ENCODE measurements at regions not wholly inside any gene's neighbourhood (a gene's known extent, or its start where the extent isn't known, plus 50 kb on each side); places are given as distances from the start of the nearest gene placed in this dataset.

GRCh38 chr16:65917466-65917865 is 449.0 kb upstream of the CDH5 start:
- Histone ChIP-seq H3K9me3 (ENCODE audit: control insufficient read depth, low read length) (no peaks in the 10 kb centered on the region), H3K4me3 (ENCODE audit: low read length) (no peak overlapping the region), H3K4me1 (ENCODE audit: control insufficient read depth, insufficient read depth, low read length) (no peaks in the 10 kb centered on the region), H3K27ac (ENCODE audit: low read length) (no peak overlapping the region), H3K27me3 (ENCODE audit: control insufficient read depth, insufficient read depth) (no peaks in the 10 kb centered on the region)
- DNase-seq: no peak
- no peak for ATAC-seq
- intact Hi-C loops (cut with DNase I): no loop called here
- 67% methylated on average over 2 of the region's 2 CpGs for WGBS

- WGBS: 48% methylated on average over 4 of the region's 4 CpGs
- no peak for ATAC-seq
- no peak overlapping the region for H3K27ac ChIP-seq (ENCODE audit: low read length)
These were observed 449.5 kb upstream of the CDH5 start for GRCh38 chr16:65916995-65917394.

GRCh38 chr16:65910291-65910690 is 456.2 kb upstream of the CDH5 start:
- intact Hi-C loops (cut with DNase I): no loop called here
- Histone ChIP-seq H3K4me3 (ENCODE audit: low read length) (no peak overlapping the region), H3K9me3 (ENCODE audit: control insufficient read depth, low read length) (no peaks in the 10 kb centered on the region), H3K27me3 (ENCODE audit: control insufficient read depth, insufficient read depth) (no peaks in the 10 kb centered on the region), H3K27ac (ENCODE audit: low read length) (no peak overlapping the region), H3K4me1 (ENCODE audit: control insufficient read depth, insufficient read depth, low read length) (no peaks in the 10 kb centered on the region)
- ATAC-seq (no peak), DNase-seq (no peak)
- WGBS: 80% methylated on average over 5 of the region's 5 CpGs

More at GRCh38 chr16:65916995-65917394, 449.5 kb upstream of the CDH5 start:
- no peak for DNase-seq
- no peak overlapping the region for H3K4me3 ChIP-seq (ENCODE audit: low read length)
- no peaks in the 10 kb centered on the region for H3K27me3 ChIP-seq (ENCODE audit: control insufficient read depth, insufficient read depth)
- H3K4me1 ChIP-seq (ENCODE audit: control insufficient read depth, insufficient read depth, low read length): no peaks in the 10 kb centered on the region
- H3K9me3 ChIP-seq (ENCODE audit: control insufficient read depth, low read length): no peaks in the 10 kb centered on the region
- intact Hi-C loops (cut with DNase I): no loop called here

GRCh38 chr16:65909310-65910050 is 457.0 kb upstream of the CDH5 start:
- no peak for DNase-seq
- Histone ChIP-seq H3K4me3 (ENCODE audit: low read length) (no peak overlapping the region), H3K27ac (ENCODE audit: low read length) (no peak overlapping the region), H3K27me3 (ENCODE audit: control insufficient read depth, insufficient read depth) (no peaks in the 10 kb centered on the region), H3K4me1 (ENCODE audit: control insufficient read depth, insufficient read depth, low read length) (no peaks in the 10 kb centered on the region), H3K9me3 (ENCODE audit: control insufficient read depth, low read length) (no peaks in the 10 kb centered on the region)
- no peak for ATAC-seq
- intact Hi-C loops (cut with DNase I): no loop called here
- WGBS: 61% methylated on average over 7 of the region's 7 CpGs

GRCh38 chr16:65908568-65908967 is 457.9 kb upstream of the CDH5 start:
- no peak overlapping the region for H3K4me3 ChIP-seq (ENCODE audit: low read length)
- 74% methylated on average over 3 of the region's 3 CpGs for WGBS
- no peaks in the 10 kb centered on the region for H3K27me3 ChIP-seq (ENCODE audit: control insufficient read depth, insufficient read depth)
- no peak overlapping the region for H3K27ac ChIP-seq (ENCODE audit: low read length)
- no peaks in the 10 kb centered on the region for H3K4me1 ChIP-seq (ENCODE audit: control insufficient read depth, insufficient read depth, low read length)
- no peak for DNase-seq
- H3K9me3 ChIP-seq (ENCODE audit: control insufficient read depth, low read length): no peaks in the 10 kb centered on the region
- ATAC-seq: no peak
- intact Hi-C loops (cut with DNase I): no loop called here

GRCh38 chr16:65905331-65905730 is 461.2 kb upstream of the CDH5 start:
- H3K4me1 ChIP-seq (ENCODE audit: control insufficient read depth, insufficient read depth, low read length): no peaks in the 10 kb centered on the region
- WGBS: 81% methylated on average over 3 of the region's 3 CpGs
- H3K27me3 ChIP-seq (ENCODE audit: control insufficient read depth, insufficient read depth): no peaks in the 10 kb centered on the region
- H3K27ac ChIP-seq (ENCODE audit: low read length): no peak overlapping the region
- intact Hi-C loops (cut with DNase I): no loop called here
- H3K4me3 ChIP-seq (ENCODE audit: low read length): no peak overlapping the region
- no peak for ATAC-seq
- no peaks in the 10 kb centered on the region for H3K9me3 ChIP-seq (ENCODE audit: control insufficient read depth, low read length)
- DNase-seq: no peak

- ATAC-seq (no peak), DNase-seq (no peak)
- no peaks in the 10 kb centered on the region for H3K9me3 ChIP-seq (ENCODE audit: control insufficient read depth, low read length)
- 82% methylated on average over 6 of the region's 6 CpGs for WGBS
- intact Hi-C loops (cut with DNase I): no loop called here
- H3K4me1 ChIP-seq (ENCODE audit: control insufficient read depth, insufficient read depth, low read length): no peaks in the 10 kb centered on the region
- no peak overlapping the region for H3K4me3 ChIP-seq (ENCODE audit: low read length)
- H3K27me3 ChIP-seq (ENCODE audit: control insufficient read depth, insufficient read depth): no peaks in the 10 kb centered on the region
- H3K27ac ChIP-seq (ENCODE audit: low read length): no peak overlapping the region
These were observed 469.9 kb upstream of the CDH5 start for GRCh38 chr16:65896448-65897153.

GRCh38 chr16:65895906-65896305 is 470.6 kb upstream of the CDH5 start:
- 96% methylated on average over 1 of the region's 1 CpG for WGBS
- H3K27me3 ChIP-seq (ENCODE audit: control insufficient read depth, insufficient read depth): no peaks in the 10 kb centered on the region
- no peak for ATAC-seq

GRCh38 chr16:65895486-65895885 is 471.0 kb upstream of the CDH5 start:
- Histone ChIP-seq H3K27ac (ENCODE audit: low read length) (no peak overlapping the region), H3K4me1 (ENCODE audit: control insufficient read depth, insufficient read depth, low read length) (no peaks in the 10 kb centered on the region), H3K27me3 (ENCODE audit: control insufficient read depth, insufficient read depth) (no peaks in the 10 kb centered on the region), H3K9me3 (ENCODE audit: control insufficient read depth, low read length) (no peaks in the 10 kb centered on the region), H3K4me3 (ENCODE audit: low read length) (no peak overlapping the region)
- ATAC-seq: no peak
- intact Hi-C loops (cut with DNase I): no loop called here
- 69% methylated on average over 3 of the region's 3 CpGs for WGBS
- DNase-seq: no peak

More at GRCh38 chr16:65895906-65896305, 470.6 kb upstream of the CDH5 start:
- Histone ChIP-seq H3K9me3 (ENCODE audit: control insufficient read depth, low read length) (no peaks in the 10 kb centered on the region), H3K4me1 (ENCODE audit: control insufficient read depth, insufficient read depth, low read length) (no peaks in the 10 kb centered on the region), H3K27ac (ENCODE audit: low read length) (no peak overlapping the region), H3K4me3 (ENCODE audit: low read length) (no peak overlapping the region)
- DNase-seq: no peak
- intact Hi-C loops (cut with DNase I): no loop called here

GRCh38 chr16:65890203-65890602 is 476.3 kb upstream of the CDH5 start:
- ATAC-seq (no peak), DNase-seq (no peak)
- no peak overlapping the region for H3K27ac ChIP-seq (ENCODE audit: low read length)
- H3K4me3 ChIP-seq (ENCODE audit: low read length): no peak overlapping the region
- 82% methylated on average over 4 of the region's 4 CpGs for WGBS
- no peaks in the 10 kb centered on the region for H3K4me1 ChIP-seq (ENCODE audit: control insufficient read depth, insufficient read depth, low read length)
- H3K27me3 ChIP-seq (ENCODE audit: control insufficient read depth, insufficient read depth): no peaks in the 10 kb centered on the region
- intact Hi-C loops (cut with DNase I): no loop called here
- H3K9me3 ChIP-seq (ENCODE audit: control insufficient read depth, low read length): no peaks in the 10 kb centered on the region

- 53% methylated on average over 4 of the region's 4 CpGs for WGBS
- Histone ChIP-seq H3K27ac (ENCODE audit: low read length) (no peak overlapping the region), H3K27me3 (ENCODE audit: control insufficient read depth, insufficient read depth) (no peaks in the 10 kb centered on the region), H3K9me3 (ENCODE audit: control insufficient read depth, low read length) (no peaks in the 10 kb centered on the region), H3K4me1 (ENCODE audit: control insufficient read depth, insufficient read depth, low read length) (no peaks in the 10 kb centered on the region), H3K4me3 (ENCODE audit: low read length) (no peak overlapping the region)
- intact Hi-C loops (cut with DNase I): no loop called here
- DNase-seq (no peak), ATAC-seq (no peak)
These were observed 476.9 kb upstream of the CDH5 start for GRCh38 chr16:65889533-65889966.
